H1 (cell line): ENCODE measurements at regions not wholly inside any gene's neighbourhood (a gene's known extent, or its start where the extent isn't known, plus 50 kb on each side); places are given as distances from the start of the nearest gene placed in this dataset.

Source experiments
- NRF1 ChIP-seq: IDR thresholded peaks from 2 replicates; pipeline ENCODE4 v1.6.1; 2011; ENCODE audit warnings: mild to moderate bottlenecking, low read depth, low read length, improper control_type of control experiment
- RXRA ChIP-seq: IDR thresholded peaks from 2 replicates; pipeline ENCODE4 v1.6.1; 2011; ENCODE audit warnings: low read depth, mild to moderate bottlenecking, low read length, moderate library complexity; ENCODE audit not compliant: insufficient read depth

DNA sequence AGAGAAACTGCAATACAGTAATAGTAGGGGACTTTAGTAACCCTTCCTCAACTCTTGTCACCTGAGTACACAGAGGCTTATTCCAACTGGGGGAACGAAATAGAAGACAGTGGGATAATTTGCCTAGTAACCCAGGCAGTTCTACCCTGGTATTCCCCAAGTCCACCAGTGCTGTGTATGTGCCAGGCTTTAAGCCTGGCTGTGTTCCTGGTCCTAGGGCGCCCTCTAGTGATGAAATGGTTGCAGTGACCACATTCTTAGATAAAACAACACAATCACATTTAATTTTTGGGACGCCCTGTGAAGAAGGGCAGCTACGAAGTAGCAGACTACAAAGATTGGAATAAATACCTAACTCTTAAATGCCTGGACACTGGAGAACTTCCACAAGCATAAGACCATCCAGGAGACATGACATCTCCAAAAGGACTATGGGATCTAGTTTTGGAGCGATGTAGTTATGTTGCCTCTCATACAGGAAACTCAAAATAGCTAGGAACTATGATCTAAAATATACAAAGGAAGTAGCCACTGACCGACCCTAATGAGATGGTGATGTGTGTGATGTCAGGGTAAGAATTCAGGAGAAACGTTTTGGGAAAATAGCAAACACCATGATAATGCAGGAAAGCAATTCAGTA, 163.0 kb upstream of the XIST start (continued):
- TF ChIP-seq RXRA (no peak), NRF1 (no peak)
